ENCODE measurements at regions not wholly inside any gene's neighbourhood (a gene's known extent, or its start where the extent isn't known, plus 50 kb on each side); places are given as distances from the start of the nearest gene placed in this dataset.

DNA sequence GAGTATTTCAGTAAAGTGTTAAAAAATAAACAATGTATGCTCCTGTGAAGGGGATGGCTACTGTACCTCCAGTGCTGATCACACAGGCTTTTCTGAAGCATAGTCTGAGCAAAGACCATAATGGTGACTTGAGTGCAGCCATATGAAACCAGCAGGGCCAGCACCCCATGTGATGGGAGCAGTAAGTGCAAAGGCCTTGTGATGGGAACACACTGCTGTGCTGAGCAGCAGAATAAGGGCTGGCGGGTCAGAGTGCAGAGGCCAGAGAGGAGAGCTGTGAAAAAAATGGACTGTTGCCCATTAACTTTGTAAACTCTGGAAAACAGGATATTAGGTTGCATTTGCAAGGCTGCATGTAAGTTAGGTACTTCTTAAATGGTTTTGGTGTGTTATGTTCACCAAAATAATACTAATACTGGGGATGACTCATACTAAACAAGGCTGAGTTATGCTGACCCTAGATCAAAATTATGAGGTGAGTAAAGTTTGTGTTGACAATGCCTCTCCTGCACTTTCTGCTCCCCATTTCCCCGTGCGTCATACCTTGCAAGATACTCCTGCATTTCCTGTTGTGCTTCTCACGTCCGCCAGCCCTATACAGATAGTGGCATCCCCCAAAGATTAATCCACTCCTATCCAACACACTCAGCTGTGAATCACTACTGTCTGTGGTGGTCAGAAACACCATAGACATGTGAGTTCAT lies 67.0 kb upstream of the FAM9A start:
- TF ChIP-seq, protein P1, sequence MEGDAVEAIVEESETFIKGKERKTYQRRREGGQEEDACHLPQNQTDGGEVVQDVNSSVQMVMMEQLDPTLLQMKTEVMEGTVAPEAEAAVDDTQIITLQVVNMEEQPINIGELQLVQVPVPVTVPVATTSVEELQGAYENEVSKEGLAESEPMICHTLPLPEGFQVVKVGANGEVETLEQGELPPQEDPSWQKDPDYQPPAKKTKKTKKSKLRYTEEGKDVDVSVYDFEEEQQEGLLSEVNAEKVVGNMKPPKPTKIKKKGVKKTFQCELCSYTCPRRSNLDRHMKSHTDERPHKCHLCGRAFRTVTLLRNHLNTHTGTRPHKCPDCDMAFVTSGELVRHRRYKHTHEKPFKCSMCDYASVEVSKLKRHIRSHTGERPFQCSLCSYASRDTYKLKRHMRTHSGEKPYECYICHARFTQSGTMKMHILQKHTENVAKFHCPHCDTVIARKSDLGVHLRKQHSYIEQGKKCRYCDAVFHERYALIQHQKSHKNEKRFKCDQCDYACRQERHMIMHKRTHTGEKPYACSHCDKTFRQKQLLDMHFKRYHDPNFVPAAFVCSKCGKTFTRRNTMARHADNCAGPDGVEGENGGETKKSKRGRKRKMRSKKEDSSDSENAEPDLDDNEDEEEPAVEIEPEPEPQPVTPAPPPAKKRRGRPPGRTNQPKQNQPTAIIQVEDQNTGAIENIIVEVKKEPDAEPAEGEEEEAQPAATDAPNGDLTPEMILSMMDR (IDR thresholded peaks at IDR 0.05 in 4 of 5, conservative IDR thresholded peaks at IDR 0.05 in 1 of 5), result no peak
- TF ChIP-seq POLR2A (IDR thresholded peaks at IDR 0.05), result no peak

All from gastrocnemius medialis (tissue), 4 donors.